ENCODE measurements at regions not wholly inside any gene's neighbourhood (a gene's known extent, or its start where the extent isn't known, plus 50 kb on each side); places are given as distances from the start of the nearest gene placed in this dataset.
"Not testable (repeated sequence)": the region's sequence is repeated elsewhere in the genome, so short reads cannot be mapped to it uniquely, and the experiment has no call there.

DNA sequence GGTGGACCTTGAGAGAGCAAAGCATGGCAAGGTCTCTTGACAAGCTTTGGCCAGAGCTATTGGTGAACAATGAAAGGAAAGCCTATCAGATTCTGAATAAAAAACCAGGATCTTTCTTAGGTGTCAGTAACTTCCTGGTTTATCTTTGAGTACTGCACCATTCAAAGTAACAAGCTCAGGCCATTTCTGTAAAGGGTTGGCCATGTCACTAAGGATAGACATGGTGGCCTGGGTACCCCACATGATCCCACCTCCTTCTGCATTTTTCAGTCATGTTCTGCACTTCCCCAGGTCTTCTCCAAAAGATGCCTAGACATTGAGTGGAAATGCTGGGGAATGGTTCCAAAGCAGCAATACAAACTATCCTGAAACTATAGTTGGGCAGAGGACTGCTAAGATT is 242.0 kb downstream of the ARHGAP12 start:
- DNase-seq (ENCODE audit: low read depth): no peak

DNA sequence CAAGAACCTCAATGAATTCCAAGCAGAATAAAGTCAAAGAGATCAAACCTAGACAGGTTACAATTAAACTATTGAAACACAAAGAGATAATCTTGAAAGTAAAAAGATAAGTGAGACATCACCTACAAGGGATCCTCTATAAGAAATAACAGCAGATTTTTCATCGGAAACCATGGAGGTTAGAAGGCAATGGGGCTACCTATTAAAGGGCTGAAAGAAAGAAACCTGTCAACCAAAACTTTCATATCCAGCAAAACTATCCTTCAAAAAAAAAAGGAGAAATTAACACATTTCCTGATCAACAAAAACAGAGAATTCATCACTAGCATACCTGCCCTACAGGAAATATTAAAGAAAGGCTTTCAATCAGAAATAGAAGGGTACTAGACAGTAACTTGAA is 244.9 kb downstream of the ARHGAP12 start:
- peak; percentile 14 for DNase-seq (ENCODE audit: low read depth)

DNA sequence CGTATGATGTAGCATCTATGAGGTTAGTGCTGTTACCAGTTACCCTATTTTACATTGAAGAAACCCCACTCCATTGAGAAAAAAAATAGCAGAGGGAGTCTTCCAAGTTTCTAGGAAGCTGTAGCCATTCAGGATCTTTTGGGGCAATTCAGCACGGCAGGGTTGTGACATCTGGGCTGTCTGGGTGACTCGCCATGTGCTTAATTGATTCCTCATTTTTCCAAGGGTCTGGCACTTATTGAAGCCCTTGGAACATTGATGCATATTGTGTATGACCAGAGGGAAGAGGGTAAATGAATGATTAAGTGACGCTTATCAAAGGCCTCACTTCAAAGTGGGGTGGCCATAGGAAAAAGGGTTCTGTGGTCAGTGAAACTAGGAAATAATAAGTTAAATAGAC is 248.7 kb downstream of the ARHGAP12 start:
- no peak for DNase-seq (ENCODE audit: low read depth)

DNA sequence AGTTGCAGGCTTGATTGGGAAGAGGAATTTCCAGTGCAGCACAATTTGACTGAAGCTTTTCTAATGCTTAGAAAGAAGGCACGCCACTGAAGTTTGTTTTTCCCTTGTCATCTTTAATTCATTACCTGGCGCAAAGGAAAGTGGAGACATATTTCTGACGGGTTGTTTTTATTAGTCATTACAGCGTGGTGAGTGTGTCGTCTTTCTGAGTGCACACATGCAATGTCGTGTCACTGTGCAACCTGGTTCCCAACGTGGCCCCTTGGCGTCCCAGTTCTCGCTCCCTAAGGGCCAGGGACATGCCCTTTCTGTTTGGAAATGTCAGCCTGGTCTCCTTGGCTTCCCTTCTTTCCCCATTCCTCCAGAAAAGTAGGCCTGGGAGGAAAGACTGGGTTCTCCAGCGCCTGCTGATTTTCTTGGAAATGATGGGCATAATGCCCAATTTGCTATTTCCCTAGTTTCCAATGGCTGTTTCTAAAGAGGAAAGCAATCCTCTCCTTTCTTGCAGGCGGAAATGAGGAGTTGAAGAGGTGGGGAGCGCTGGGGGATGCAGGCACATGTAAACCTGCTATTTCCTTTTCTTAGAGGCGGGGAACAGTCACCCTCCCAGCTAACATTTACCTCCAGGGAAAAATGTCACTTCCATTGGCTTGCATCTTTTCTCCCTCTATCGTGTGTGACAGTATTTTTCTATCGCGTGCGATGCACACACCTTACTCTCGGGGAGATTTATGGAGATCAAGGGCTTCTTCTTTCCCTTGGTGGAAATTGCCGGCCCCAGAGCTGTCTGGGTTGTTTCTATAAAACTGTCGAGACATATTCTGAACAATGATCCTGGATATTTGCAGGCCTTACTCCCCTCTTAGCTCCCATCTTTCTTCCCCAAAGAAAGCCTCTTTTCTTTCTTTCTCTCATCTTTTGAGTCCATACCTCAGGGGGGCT is 249.8 kb downstream of the ARHGAP12 start:
- DNase-seq (ENCODE audit: low read depth): no peak

DNA sequence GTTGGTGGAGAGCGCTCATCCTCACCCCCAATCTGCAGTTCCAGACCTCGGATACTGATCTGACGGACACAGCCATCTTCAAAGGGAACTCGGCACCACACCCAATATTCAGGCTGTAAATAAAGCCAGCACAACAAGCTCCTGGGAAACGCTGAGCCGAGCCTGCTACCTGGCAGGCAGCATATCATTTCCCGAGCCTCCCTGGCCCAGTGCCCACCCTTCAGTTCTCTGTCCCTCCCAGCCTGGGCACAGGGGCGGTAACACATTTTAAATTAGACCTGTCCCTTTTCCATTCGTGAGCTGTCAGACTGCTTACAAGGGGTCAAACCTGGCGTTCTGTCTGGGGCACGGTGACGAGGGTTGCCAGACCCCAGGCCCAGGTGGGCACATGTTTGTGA is 250.5 kb downstream of the ARHGAP12 start:
- no peak for DNase-seq (ENCODE audit: low read depth)

DNA sequence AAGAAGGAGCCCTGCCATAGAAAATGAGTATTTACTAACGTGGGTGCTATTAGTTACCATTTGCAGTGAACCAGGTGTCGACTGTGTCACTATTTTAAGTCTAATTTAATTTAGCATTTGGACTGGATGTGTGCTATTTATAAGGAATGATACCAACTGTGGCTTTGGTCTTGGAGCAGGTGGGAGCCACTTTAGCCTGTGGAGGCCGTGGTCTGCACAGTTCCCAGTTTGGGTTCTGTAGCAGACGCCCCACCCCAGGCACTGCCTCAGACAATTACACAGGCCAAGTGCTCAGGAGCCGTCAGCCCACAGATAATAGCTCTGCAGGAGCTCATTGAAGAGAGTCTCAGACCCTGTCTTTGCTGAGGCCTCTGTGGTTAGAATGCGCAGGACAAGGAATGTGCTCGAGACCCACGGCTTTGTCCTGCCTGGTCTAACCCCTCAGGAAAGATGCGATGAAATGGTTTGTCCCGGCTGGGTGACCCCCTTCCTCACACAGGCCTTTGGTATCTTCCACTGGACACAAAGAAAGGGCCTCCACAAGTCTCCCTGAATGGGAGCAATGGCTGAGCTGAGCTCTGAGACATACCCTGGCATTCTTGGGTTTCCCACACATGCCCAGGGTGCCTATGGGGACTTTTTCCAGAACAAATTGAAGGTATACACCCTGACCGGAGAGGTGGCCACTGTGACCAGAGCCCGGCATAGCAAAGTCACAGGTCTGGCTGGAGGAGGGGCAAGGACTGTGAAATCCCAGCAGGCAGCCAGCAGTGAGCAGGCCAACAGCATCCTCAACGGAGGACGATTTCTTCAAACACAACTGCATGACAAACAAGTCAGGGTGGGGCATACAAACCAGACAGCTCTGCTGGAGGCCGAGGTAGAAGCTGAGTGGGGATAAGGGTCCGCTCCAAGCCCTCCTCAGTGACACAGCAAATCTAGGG is 251.2 kb downstream of the ARHGAP12 start:
- DNase-seq (ENCODE audit: low read depth): no peak

DNA sequence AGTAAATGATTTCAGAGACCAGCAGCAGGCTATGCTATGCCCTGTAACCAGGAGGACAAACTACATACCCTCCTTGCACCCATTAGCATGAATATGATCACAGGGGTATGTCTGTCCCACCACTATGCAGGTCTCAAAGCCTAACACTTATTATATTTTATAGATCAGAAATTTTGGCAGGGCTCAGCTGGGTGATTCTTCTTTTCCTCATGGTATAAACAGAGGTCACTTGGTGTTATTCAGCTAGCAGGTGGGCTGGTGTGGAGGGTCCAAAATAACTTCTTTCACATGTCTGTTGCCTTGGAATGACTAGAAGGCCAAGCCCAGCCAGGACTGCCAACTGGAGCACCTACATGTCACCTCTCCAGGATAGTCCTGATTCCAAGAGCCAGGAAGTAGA is 252.9 kb downstream of the ARHGAP12 start:
- no peak for DNase-seq (ENCODE audit: low read depth)

DNA sequence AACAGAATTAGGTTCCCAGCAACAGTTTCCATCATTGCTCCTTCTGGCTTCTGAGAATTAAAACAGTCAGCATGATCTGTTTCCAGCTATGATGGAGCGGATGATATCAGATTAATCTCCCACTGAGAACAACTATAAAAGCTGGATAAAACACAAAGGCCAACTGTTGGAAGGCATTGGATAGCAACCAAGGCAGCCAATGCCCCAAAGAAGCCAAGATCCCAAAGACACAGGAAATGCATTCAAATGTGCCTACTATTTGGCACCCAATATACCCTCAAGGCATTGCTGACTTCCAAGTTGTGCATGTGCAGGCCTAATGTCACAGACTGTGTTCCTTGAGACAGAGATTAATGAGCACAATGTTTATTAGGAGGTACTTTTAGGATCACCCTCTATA is 259.3 kb downstream of the ARHGAP12 start:
- peak; percentile 70 for DNase-seq (ENCODE audit: low read depth)

DNA sequence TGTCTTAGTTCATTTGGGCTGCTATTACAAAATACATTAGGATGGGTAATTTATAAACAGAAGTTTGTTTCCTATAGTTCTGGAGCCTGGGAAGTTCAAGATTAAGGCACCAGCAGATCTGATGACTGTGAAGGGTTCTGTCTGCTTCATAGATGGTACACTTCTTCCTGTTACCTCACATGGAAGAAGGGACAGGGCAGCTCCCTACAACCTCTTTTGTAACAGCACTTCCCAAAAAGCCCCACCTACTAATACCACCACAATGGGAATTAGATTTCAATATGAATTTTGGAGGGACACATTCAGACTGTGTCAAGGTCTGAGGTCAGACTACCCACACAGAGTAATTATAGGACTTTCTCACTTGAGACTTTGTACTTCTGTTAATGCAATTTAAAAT is 260.3 kb downstream of the ARHGAP12 start:
- no peak for DNase-seq (ENCODE audit: low read depth)

DNA sequence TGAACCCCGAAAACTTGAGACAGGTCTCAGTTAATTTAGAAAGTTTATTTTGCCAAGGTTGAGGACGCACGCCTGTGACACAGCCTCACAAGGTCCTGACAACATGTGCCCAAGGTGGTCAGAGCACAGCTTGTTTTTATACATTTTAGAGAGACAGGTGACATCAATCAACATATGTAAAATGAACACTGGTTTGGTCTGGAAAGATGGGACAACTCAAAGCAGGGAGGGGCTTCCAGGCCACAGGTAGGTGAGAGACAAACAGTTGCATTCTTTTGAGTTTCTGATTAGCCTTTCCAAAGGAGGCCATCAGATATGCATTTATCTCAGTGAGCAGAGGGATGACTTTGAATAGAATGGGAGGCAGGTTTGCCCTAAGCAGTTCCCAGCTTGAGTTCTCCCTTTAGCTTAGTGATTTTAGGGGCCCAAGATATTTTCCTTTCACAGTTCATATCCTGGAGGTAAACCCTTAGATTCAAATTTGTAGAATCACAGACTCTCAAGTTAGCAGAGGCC is 262.8 kb downstream of the ARHGAP12 start:
- DNase-seq (ENCODE audit: low read depth): not testable (repeated sequence)

DNA sequence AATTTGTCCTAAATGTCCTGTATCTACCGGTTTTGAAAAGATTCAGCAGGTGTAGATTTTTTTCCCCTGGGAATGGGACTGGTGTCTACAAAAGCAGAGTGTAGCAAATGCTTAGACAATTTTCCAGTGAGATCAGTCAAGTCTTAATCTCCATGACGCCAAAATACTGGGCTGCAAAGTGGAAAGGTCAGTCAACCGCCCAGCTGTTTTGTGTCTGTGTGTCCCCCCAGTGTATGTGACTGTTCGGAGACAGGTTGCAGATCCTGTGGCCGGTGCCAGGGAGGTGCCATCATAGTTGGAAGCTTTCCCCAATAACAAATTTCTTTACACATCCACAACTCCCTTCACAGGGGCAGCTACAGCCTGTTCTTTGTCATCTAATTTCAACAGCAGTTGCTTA is 263.8 kb downstream of the ARHGAP12 start:
- no peak for DNase-seq (ENCODE audit: low read depth)

DNA sequence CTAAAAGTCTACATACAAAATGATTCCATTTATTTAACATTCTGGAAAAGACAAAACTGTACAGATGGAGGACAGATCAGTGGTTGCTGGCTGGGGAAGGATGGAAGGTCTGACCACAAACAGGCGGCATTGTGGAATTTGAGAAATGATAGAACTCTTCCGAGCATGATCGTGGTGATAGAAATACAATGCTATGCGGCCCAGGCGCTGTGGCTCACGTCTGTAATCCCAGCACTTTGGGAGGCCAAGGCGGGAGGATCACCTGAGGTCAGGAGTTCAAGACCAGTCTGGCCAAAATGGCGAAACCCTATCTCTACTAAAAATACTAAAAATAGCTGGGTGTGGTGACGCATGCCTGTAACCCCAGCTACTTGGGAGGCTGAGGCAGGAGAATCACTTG is 264.6 kb downstream of the ARHGAP12 start:
- DNase-seq (ENCODE audit: low read depth): not testable (repeated sequence)

DNA sequence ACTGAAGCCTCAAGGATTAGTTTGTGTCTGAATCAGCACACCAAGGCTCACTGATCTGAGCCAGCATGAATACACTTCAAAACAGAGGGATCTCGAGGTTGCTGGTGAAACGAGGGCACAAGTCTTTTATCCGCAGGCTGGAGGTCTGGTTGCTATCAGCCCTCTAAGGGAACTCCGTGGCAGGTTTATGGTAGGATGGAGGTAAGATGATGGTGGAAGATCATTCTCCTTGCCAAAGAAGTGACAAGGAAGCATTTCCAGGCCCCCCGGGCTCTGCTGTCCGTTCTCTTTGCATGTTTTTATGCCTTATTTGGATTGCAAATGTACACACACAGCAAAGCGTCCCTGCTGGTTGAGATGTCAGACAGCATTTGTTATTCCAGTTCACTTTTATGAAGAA is 268.3 kb downstream of the ARHGAP12 start:
- DNase-seq (ENCODE audit: low read depth): peak; percentile 20

DNA sequence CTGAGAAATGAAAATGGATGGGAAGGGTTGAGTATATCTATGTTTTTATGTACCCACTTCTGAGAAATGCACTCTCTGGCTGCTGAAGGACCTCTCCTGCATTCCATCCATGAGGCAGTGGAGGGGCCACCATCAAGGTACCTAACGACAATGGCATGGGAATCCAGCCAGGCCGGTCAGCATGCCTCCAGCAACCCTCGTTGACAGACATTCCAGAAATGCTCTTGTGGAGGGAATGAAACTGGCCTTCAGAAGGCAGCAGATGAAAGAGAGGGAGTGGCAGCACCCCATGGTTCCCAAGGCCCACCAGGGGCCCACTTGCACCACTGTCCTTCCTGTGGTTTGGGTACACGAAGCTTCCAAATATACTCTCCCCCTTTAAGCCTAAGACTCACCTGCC is 269.0 kb downstream of the ARHGAP12 start:
- DNase-seq (ENCODE audit: low read depth): no peak

DNA sequence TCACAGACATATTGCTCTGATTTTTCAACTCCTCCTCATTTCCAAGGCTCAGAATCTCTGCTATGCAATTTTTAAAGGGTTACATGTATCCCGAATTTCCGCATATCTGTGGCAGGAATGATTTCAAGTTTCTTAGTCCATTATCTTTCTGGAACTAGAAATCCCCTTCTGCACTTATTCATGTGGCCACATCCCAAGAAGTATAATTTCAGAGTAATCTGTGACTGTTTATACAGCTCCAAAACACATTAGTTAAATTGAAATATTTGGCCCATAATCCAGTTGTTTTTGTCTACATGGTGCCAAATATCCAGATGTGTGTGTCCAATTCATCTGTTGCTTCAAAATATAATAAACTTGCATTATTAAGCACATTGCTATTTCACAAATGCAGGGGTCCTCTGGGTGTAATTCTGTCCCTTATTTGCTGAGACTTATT is 271.2 kb downstream of the ARHGAP12 start:
- DNase-seq (ENCODE audit: low read depth): no peak

DNA sequence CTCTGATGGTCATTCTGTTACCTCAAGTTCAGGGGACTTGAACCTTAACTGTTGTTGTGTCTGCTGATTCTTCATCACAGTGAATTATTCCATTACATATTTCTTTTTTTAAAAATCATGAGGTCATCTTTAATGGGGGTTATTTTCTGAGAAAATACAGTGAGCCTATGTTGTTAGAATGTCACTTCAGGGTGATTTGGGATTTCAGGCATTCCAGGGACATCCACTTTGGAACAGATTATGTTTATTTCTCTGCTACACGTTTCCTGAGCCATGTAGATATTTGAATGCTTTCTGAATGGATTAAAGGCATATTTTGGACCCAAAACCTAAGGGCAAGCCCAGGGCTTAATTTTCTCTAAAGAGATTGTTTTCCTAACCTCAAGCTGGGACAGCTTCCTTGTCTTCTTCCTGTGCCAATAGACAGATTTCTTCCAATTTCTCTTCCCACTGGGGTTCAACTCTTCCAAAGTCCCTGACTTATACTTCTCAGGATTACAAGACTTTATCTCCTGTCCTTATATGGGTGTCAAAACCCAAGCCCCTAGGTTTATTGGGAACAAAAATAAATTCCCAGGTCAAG is 271.7 kb downstream of the ARHGAP12 start:
- DNase-seq (ENCODE audit: low read depth): no peak

DNA sequence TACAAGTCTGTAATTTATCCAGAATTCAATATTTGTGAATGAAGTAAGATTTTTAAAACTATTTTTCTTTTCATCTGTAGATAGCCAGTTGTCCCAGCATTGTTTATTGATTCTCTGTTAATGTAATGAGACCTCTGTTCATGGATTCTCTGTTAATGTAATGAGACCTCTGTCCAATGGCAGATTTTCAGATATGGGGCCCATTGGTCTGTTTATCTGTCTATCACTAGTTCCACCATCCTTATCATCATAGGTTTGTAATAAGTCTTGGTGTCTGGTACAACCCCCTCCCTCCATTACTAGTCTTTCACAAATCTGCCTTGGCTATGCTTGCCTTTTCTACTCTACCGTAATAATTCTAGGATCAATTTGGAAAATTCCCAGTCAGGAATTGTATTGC is 276.6 kb downstream of the ARHGAP12 start:
- no peak for DNase-seq (ENCODE audit: low read depth)

DNA sequence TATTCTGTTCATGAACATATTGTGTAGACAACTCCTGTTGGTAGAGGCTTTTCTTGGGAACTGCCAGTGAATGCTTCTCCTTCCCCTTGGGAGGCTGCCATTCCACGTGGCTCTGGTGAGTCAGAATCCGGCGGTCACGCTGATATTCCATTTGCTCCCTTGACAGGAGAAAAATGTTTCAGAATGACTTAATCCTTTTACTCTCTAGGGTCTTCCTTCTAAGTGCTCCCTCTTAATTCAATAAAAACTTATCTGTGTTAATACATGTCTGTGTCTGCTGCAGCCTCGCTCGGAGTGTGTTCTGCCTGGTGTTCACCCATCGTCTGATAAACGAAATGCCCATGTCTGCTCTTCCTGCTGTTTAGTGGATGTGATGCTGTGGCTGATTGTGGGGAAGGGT is 278.6 kb downstream of the ARHGAP12 start:
- peak; percentile 78 for DNase-seq (ENCODE audit: low read depth)

DNA sequence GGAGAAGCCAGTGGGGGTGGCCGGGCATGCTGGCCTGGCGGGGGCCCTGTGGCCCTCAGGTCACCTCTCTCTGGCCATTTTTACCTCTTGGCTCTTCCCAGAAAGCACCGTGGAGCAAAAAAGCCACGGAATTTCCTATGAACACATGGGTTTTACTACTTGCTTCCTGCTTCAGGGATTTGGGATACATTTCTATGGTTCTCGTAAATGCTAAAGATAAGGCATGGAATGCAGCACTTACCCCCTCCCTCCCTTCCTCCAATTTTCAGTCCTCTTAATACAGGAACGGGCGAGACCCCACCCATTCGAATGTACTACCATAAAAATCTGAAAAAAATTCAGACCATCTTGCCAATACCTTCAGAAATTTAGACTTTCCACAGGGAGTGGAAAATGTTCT is 279.7 kb downstream of the ARHGAP12 start:
- DNase-seq (ENCODE audit: low read depth): no peak

DNA sequence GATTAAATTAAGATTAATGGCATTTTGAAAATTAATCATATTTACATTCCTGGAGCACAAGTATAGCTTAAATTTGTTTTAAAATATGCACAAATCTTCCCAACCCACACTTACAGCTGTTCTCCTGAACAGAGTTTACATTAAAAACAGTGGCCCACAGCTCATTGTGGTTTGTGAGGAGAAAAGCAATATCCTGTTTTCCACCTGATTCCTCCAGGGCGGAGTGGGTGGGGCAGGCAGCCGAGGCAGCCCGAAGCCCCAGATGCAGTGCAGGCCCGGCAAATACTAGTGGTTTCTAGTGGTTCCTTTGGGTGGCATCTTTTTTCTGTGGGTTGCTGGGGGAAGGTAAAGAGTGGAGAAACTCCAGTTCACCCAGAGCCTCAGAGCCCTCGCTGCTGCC is 280.8 kb downstream of the ARHGAP12 start:
- DNase-seq (ENCODE audit: low read depth): peak; percentile 40

DNA sequence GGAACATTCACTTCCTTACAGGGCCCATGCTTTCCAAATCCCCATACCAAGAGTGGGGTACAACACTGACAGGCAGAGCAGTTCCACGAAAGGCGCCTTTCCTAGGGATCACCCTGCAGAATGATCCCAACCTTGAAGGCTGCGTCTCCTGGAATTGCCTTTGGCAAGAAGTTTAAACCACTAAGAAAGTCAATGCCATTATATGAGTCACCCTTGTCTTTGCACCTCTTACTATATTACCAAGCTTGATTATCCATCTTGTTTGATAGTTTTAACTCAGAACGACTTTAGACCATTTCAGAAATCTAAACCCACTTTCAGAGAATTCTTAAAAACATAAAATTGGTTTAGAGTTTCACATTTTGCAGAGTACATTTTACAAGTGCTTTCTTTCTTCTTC is 282.1 kb downstream of the ARHGAP12 start:
- DNase-seq (ENCODE audit: low read depth): peak; percentile 71

DNA sequence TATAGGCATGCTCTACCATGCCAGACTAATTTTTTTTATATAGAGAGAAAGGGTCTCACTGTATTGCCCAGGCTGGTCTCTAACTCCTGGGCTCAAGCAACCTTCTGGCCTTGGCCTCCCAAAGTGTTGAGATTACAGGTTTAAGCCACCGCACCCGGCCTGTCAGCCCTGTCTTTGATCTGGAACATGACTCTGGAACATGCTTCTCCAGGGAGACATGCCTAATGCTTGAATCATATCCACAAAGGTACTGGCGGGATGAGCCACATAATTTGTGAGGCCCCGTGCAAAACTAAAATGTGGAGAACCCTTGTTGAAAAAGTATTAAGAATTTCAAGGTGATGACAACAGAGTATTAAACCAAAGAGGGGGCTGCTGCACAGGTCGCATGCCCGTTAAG is 282.8 kb downstream of the ARHGAP12 start:
- DNase-seq (ENCODE audit: low read depth): peak; percentile 80
